Astrocyte of the hippocampus (primary cell): ENCODE measurements at regions not wholly inside any gene's neighbourhood (a gene's known extent, or its start where the extent isn't known, plus 50 kb on each side); places are given as distances from the start of the nearest gene placed in this dataset.
"Not testable (repeated sequence)": the region's sequence is repeated elsewhere in the genome, so short reads cannot be mapped to it uniquely, and the experiment has no call there.

Experiments used
- DNase-seq: peaks from one replicate; pipeline ENCODE4 v3.0.0; 2011; ENCODE audit warnings: low read depth, low spot score

- DNase-seq: no peak
Observed at GRCh38 chr12:86959766-86960458, 703.7 kb upstream of the MGAT4C start.

GRCh38 chr12:86950444-86950843 is 694.3 kb upstream of the MGAT4C start:
- no peak for DNase-seq

- no peak for DNase-seq
Observed at GRCh38 chr12:86950043-86950442, 693.9 kb upstream of the MGAT4C start.

- DNase-seq: no peak
Observed at GRCh38 chr12:86948851-86949250, 692.7 kb upstream of the MGAT4C start.

- DNase-seq: no peak
Observed at GRCh38 chr12:86945685-86946196, 689.5 kb upstream of the MGAT4C start.

GRCh38 chr12:86944197-86944819 is 688.1 kb upstream of the MGAT4C start:
- DNase-seq: not testable (repeated sequence)

- no peak for DNase-seq
Observed at GRCh38 chr12:86931714-86932113, 675.5 kb upstream of the MGAT4C start.

GRCh38 chr12:86929962-86930361 is 673.8 kb upstream of the MGAT4C start:
- DNase-seq: no peak

- no peak for DNase-seq
Observed at GRCh38 chr12:86917121-86917520, 660.9 kb upstream of the MGAT4C start.

- DNase-seq: peak; percentile 65
Observed at GRCh38 chr12:86914721-86915120, 658.5 kb upstream of the MGAT4C start.

GRCh38 chr12:86911973-86912372 is 655.8 kb upstream of the MGAT4C start:
- no peak for DNase-seq

- DNase-seq: no peak
Observed at GRCh38 chr12:86903159-86903558, 647.0 kb upstream of the MGAT4C start.

- DNase-seq: no peak
Observed at GRCh38 chr12:86860776-86861175, 604.6 kb upstream of the MGAT4C start.

GRCh38 chr12:86852451-86852850 is 596.3 kb upstream of the MGAT4C start:
- DNase-seq: no peak

- DNase-seq: no peak
Observed at GRCh38 chr12:86838711-86839110, 582.5 kb upstream of the MGAT4C start.

- DNase-seq: no peak
Observed at GRCh38 chr12:86838260-86838659, 582.1 kb upstream of the MGAT4C start.

- peak; percentile 5 for DNase-seq
Observed at GRCh38 chr12:86837246-86837645, 581.1 kb upstream of the MGAT4C start.

GRCh38 chr12:86834217-86834616 is 578.0 kb upstream of the MGAT4C start:
- DNase-seq: no peak

- DNase-seq: no peak
Observed at GRCh38 chr12:86827409-86827808, 571.2 kb upstream of the MGAT4C start.

GRCh38 chr12:86826051-86826450 is 569.9 kb upstream of the MGAT4C start:
- DNase-seq: no peak

GRCh38 chr12:86801439-86801838 is 545.2 kb upstream of the MGAT4C start:
- no peak for DNase-seq

GRCh38 chr12:86799616-86800015 is 543.4 kb upstream of the MGAT4C start:
- no peak for DNase-seq

GRCh38 chr12:86796550-86796949 is 540.4 kb upstream of the MGAT4C start:
- DNase-seq: no peak
